GM21576 (cell line): ENCODE measurements at regions not wholly inside any gene's neighbourhood (a gene's known extent, or its start where the extent isn't known, plus 50 kb on each side); places are given as distances from the start of the nearest gene placed in this dataset.
"Not testable (repeated sequence)": the region's sequence is repeated elsewhere in the genome, so short reads cannot be mapped to it uniquely, and the experiment has no call there.

Experiments used
- ATAC-seq: cut with Tn5 transposase; IDR thresholded peaks from one replicate; pipeline ENCODE4 v1.9.1; 2021; ENCODE audit warnings: mild to moderate bottlenecking, moderate library complexity; ENCODE audit not compliant: unreplicated experiment

GRCh38 chrX:859329-859728, 228.7 kb downstream of the SHOX start:
- no peak for ATAC-seq

DNA sequence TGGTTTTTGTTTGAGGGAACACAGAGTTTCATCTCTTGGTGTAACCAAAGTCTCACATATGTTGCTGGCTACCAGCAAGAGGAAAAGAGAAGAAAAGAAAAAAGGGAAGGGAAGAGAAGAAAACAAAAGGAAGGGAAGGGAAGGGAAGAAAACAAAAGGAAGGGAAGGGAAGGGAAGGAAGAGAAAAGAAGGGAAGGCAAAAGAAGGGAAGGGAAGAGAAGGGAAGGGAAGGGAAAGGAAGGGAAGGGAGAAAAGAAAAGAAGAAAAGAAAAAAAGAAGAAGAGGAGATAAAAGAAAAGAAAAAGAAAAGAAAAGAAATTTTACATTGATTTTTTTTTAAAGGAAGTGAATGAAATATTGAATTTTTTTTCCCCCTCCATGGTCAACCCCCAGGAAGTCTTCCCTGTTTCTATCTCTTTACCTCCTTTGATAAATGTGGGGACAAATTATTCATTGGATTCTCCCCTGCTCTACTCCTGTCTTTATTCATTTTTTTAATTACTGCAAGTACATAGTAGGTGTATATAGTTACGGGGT, 228.0 kb downstream of the SHOX start:
- no peak for ATAC-seq

DNA sequence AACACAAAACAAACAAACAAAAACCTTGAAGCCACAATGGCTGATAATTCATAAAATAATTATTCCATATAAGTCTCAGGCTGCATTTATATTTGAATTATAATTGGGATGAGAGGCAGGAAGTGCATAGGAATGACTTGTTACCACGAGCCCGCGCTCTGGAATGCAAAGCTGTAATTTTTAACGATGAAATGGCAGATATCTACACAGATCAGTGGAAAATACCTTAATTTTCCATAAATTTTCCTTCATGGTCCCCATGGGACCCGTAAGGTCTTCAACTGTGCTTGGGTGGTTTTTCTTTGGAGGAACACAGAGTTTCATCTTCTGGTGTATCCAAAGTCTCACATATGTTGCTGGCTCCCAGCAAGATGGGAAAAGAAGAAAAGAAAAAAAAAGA, 226.8 kb downstream of the SHOX start:
- no peak for ATAC-seq

DNA sequence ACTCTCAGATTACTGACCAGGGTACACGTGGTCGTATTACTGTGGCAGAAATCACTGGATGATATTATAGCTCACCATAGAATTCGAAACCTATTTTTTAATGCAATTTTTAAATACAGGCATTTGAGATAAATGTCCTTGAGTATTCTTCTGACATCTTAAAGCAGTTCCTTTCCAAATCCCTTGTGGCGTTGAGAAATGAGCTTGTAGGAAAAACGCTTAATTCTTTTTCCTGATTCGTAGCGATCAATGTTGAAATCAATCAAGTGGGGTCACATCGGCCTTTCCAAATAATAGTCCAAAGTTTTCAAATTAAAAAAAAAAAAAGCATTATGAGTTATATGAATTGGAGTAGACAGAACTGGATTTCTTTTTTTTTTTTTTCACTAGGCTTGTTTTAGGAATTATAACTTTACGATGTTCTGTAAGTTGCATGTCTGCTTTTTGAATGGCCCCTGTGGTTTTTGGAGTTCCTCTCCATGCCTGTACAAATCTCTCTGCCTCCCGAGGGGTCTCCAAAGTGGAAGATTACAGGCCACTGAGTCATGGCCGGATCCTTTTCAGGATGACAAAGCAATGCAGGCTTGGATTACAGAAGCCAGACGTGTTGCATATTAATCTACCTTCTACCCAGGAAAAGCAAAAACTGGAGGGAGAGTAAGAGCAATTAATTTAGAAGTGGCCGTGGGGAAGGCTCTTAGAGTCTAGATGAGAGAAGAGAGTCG, 226.1 kb downstream of the SHOX start:
- ATAC-seq, result no peak

GRCh38 chrX:853304-853703, 222.7 kb downstream of the SHOX start:
- no peak for ATAC-seq

DNA sequence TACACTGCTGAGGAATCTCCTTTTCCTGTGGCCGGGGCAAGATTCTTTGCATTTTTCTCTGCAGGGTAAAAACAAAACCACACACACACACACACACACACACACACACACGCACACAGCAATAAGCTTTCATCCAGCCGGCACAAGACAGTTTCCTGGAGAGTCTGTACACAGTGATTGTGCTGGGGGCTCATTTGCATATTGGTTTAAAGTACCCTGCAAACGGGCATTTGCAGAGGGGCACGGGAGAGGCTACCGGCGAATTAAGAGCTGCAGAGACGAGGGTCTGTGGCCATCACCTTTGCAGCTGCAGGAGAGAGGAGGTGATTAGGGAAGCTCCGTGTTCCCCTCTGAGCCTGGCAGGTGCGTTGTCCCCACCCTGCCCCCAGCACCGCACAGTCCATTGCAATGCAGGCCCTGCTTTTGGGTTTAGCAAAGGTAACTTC, 219.9 kb downstream of the SHOX start:
- ATAC-seq, result no peak

- ATAC-seq, result no peak
These were observed 217.8 kb downstream of the SHOX start for GRCh38 chrX:848386-848785.

DNA sequence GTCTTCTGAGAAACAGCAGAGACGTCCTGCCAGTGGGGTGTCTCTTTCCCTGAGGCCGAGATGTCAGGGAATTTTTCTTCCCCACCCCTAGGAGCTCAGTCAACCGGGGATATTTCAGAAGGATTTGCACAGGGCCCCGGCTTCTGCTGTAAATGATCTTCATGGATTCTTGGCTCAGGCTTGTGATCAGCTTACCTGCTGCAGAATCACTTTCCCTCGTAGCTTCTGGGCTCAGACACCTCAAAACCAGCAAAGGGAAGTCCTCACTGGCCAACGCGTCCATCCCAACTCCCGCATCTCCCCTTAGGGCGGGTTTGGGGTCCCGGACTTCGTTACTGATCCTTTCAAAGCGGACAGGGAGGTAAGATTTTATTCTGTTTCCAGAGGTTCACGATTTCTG, 212.7 kb downstream of the SHOX start:
- ATAC-seq, result no peak

- no peak for ATAC-seq
These were observed 210.0 kb downstream of the SHOX start for GRCh38 chrX:840556-840955.

- not testable (repeated sequence) for ATAC-seq
These were observed 208.1 kb downstream of the SHOX start for GRCh38 chrX:838666-839065.

- not testable (repeated sequence) for ATAC-seq
These were observed 205.3 kb downstream of the SHOX start for GRCh38 chrX:835857-836256.

GRCh38 chrX:830532-830931, 199.9 kb downstream of the SHOX start:
- no peak for ATAC-seq

DNA sequence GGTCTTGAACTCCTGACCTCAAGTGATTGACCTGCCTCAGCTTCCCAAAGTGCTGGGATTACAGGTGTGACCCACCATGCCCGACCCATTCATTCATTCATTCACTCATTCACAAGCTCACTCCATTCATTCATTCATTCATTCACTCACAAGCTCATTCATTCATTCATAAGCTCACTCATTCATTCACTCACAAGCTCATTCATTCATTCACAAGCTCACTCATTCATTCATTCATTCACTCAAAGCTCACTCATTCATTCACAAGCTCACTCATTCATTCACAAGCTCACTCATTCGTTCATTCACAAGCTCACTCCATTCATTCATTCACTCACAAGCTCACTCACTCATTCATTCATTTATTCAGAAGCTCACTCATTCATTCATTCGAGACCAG, 198.6 kb downstream of the SHOX start:
- no peak for ATAC-seq

GRCh38 chrX:828411-828959, 197.9 kb downstream of the SHOX start:
- no peak for ATAC-seq

DNA sequence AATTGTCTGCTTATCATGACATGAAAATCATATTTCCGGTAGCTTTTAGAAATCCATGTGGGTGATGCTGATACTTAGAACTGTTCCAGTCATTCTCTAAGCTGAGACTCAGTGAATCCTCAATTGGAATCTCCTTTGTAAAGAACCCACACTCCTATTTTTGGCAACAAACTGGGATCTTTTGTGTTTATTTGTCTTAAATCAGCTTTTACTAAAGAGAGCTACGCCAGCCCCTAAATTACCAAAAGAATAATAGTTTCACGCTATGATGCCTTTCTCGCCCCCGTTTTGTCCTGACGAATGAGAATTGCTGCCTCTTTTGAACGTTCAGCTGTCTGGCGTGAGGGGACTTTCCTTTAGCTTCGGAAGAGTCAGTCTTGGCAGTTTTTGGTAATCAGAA, 195.9 kb downstream of the SHOX start:
- ATAC-seq, result no peak

GRCh38 chrX:825991-826390, 195.4 kb downstream of the SHOX start:
- no peak for ATAC-seq

- ATAC-seq, result not testable (repeated sequence)
These were observed 192.5 kb downstream of the SHOX start for GRCh38 chrX:823073-823472.

DNA sequence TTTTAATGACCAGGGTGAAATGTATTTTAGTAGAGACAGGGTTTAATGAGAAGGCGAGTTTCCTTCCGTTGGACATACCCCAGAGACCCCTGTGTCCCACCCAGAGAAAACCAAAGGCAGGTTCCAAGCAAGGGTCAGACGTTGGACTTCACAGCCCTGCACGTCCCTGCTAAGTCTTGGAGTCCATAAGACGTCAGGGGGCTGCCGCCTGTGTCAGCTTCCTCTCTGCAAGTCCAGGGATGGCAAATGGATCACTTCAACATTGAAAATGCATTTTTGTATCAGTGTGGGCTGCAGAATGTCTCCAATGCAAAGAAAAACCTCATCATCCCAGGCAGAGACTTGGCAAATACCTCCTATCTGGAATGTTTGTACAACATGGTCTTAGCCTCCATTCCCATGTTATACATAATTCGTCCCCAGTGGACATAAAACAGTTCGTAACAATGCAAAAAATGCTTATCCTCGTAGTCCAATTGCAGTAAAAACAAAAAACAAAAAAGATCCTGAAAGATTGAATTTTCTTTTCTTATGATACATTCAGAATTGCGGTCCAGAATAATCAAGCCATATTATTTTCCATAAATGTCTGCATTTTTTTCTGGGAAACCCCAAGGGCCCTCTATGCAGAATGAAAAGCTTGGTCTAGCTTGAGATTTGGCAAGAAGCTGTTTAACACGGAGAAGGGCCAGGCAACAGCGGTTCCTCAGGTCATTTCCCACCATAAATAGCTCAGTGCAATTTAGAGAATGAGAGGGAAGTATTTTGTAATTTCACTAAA, 190.9 kb downstream of the SHOX start:
- ATAC-seq, result no peak

- ATAC-seq, result no peak
These were observed 189.1 kb downstream of the SHOX start for GRCh38 chrX:819684-820083.

GRCh38 chrX:817759-818300, 187.2 kb downstream of the SHOX start:
- no peak for ATAC-seq

GRCh38 chrX:817147-817546, 186.6 kb downstream of the SHOX start:
- not testable (repeated sequence) for ATAC-seq

DNA sequence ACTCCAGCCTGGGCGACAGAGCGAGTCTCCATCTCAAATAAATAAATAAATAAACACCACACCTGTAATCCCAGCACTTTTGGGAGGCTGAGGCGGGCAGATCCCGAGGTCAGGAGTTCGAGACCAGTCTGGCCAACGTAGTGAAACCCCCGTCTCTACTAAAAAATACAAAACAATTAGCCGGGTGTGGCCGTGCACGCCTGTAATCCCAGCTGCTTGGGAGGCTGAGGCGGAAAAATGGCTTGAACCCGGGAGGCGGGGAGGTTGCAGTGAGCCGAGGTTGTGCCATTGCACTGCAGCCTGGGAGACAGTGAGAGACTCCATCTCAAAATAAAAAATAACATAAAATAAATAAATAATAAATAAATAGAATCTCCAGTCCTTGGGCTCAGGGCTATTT, 185.8 kb downstream of the SHOX start:
- no peak for ATAC-seq
